Ovary (tissue), 3 donors: ENCODE measurements at regions not wholly inside any gene's neighbourhood (a gene's known extent, or its start where the extent isn't known, plus 50 kb on each side); places are given as distances from the start of the nearest gene placed in this dataset.

Experiments used
- EP300 ChIP-seq: sonication (generic); formaldehyde crosslinking; IDR thresholded peaks from one replicate; pipeline ENCODE4 v1.6.1; 2017; ENCODE audit warnings: antibody characterized with exemption
- POLR2A ChIP-seq: fragments of 450-650 bp; IDR thresholded peaks from one replicate; pipeline ENCODE4 v1.6.1; 2017; ENCODE audit warnings: antibody characterized with exemption, mild to moderate bottlenecking, moderate library complexity
- TF ChIP-seq, protein P1 (sequence below), 3 donors: fragments of 450-650 bp in 2 of 3; fragments of 200-600 bp in 1 of 3; IDR thresholded peaks; one replicate each; pipeline versions ENCODE4 v1.5.1 to v1.8.0; 2016 to 2022; ENCODE audit warnings: antibody characterized with exemption in 3 of 3, mild to moderate bottlenecking in 1 of 3
- donor health status: DM: no; HTN: no; CAD: no.

DNA sequence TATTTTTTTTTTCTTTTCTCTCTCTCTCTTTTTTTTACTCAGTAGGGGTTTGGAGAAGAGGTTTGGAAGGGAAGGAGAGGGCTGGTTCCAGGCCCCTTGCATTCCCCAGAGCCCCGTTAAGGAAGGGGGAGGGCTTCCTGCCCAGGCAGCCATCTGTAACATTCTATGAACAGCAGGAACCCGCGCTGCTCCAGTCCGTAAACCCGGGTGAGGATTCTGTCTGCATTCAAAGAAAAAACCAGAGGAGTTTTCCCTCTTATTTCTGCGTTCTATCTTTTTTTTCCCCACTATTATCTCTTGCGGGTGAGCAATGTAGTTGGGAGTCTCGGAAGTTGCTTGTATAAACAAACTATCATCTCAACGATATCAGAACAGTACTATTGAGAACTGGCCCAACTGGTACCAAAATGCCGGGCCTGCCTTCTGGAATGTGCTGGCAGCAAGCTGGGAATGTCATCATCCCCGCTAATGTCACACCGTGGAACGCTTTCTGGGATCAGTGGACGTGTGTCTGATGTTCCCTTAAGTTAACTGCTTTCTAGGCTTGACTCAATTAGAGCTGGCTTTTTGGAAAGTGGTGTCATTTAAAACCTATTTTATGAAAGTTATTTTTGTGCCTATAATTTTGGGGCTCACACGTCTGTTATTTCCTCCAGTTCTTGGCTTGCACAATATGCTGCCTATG, 153.1 kb upstream of the MEOX2 start:
- TF ChIP-seq, protein P1, sequence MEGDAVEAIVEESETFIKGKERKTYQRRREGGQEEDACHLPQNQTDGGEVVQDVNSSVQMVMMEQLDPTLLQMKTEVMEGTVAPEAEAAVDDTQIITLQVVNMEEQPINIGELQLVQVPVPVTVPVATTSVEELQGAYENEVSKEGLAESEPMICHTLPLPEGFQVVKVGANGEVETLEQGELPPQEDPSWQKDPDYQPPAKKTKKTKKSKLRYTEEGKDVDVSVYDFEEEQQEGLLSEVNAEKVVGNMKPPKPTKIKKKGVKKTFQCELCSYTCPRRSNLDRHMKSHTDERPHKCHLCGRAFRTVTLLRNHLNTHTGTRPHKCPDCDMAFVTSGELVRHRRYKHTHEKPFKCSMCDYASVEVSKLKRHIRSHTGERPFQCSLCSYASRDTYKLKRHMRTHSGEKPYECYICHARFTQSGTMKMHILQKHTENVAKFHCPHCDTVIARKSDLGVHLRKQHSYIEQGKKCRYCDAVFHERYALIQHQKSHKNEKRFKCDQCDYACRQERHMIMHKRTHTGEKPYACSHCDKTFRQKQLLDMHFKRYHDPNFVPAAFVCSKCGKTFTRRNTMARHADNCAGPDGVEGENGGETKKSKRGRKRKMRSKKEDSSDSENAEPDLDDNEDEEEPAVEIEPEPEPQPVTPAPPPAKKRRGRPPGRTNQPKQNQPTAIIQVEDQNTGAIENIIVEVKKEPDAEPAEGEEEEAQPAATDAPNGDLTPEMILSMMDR (IDR thresholded peaks at IDR 0.05): no peak
- TF ChIP-seq POLR2A: no peak
- TF ChIP-seq EP300: no peak
